ENCODE measurements at regions not wholly inside any gene's neighbourhood (a gene's known extent, or its start where the extent isn't known, plus 50 kb on each side); places are given as distances from the start of the nearest gene placed in this dataset.

- Mint-ChIP-seq H3K4me1 (peaks cover 4% of the 10 kb centered on the region), H3K4me3 (no peak overlapping the region), H3K9me3 (peaks cover 4% of the 10 kb centered on the region), H3K36me3 (ENCODE audit: low read depth) (peaks cover 3% of the 10 kb centered on the region), H3K27ac (ENCODE audit: unreplicated experiment) (no peak overlapping the region), H3K27me3 (ENCODE audit: low read depth) (no peaks in the 10 kb centered on the region)
- peak; percentile 42 for TF ChIP-seq CTCF (conservative IDR thresholded peaks at IDR 0.05)
- no peak for DNase-seq (ENCODE audit: low read depth, low spot score)
Observed at GRCh38 chr11:127420139-127420538, 419.6 kb upstream of the KIRREL3 start.

- H3K27me3 Mint-ChIP-seq (ENCODE audit: low read depth): no peaks in the 10 kb centered on the region
- DNase-seq (ENCODE audit: low read depth, low spot score): no peak
- no peak for TF ChIP-seq CTCF (conservative IDR thresholded peaks at IDR 0.05)
- no peak overlapping the region for H3K27ac Mint-ChIP-seq (ENCODE audit: unreplicated experiment)
- peaks cover 14% of the 10 kb centered on the region for H3K4me1 Mint-ChIP-seq
- H3K4me3 Mint-ChIP-seq: no peak overlapping the region
- no peaks in the 10 kb centered on the region for H3K36me3 Mint-ChIP-seq (ENCODE audit: low read depth)
- H3K9me3 Mint-ChIP-seq: peaks cover 5% of the 10 kb centered on the region
Observed at GRCh38 chr11:127412722-127413380, 412.3 kb upstream of the KIRREL3 start.

GRCh38 chr11:127412234-127412633 is 411.7 kb upstream of the KIRREL3 start:
- Mint-ChIP-seq H3K27ac (ENCODE audit: unreplicated experiment) (no peak overlapping the region), H3K36me3 (ENCODE audit: low read depth) (no peaks in the 10 kb centered on the region), H3K9me3 (peaks cover 5% of the 10 kb centered on the region), H3K4me1 (peaks cover 11% of the 10 kb centered on the region), H3K27me3 (ENCODE audit: low read depth) (no peaks in the 10 kb centered on the region), H3K4me3 (no peak overlapping the region)
- no peak for DNase-seq (ENCODE audit: low read depth, low spot score)
- TF ChIP-seq CTCF (conservative IDR thresholded peaks at IDR 0.05): no peak

- no peak overlapping the region for H3K27ac Mint-ChIP-seq (ENCODE audit: unreplicated experiment)
Observed at GRCh38 chr11:127411283-127411682, 410.7 kb upstream of the KIRREL3 start.

GRCh38 chr11:127395034-127395433 is 394.5 kb upstream of the KIRREL3 start:
- Mint-ChIP-seq H3K27me3 (ENCODE audit: low read depth) (no peaks in the 10 kb centered on the region), H3K4me3 (no peak overlapping the region), H3K9me3 (peaks cover 7% of the 10 kb centered on the region), H3K4me1 (peaks cover 6% of the 10 kb centered on the region), H3K27ac (ENCODE audit: unreplicated experiment) (no peak overlapping the region), H3K36me3 (ENCODE audit: low read depth) (no peaks in the 10 kb centered on the region)
- TF ChIP-seq CTCF (conservative IDR thresholded peaks at IDR 0.05): no peak
- no peak for DNase-seq (ENCODE audit: low read depth, low spot score)

More at GRCh38 chr11:127411283-127411682, 410.7 kb upstream of the KIRREL3 start:
- Mint-ChIP-seq H3K27me3 (ENCODE audit: low read depth) (no peaks in the 10 kb centered on the region), H3K4me1 (peaks cover 11% of the 10 kb centered on the region), H3K36me3 (ENCODE audit: low read depth) (no peaks in the 10 kb centered on the region), H3K9me3 (peaks cover 5% of the 10 kb centered on the region), H3K4me3 (no peak overlapping the region)
- TF ChIP-seq CTCF (conservative IDR thresholded peaks at IDR 0.05): no peak
- DNase-seq (ENCODE audit: low read depth, low spot score): no peak

Measured in neural crest cell (in vitro differentiated cells).